Neural cell (in vitro differentiated cells): ENCODE measurements at regions not wholly inside any gene's neighbourhood (a gene's known extent, or its start where the extent isn't known, plus 50 kb on each side); places are given as distances from the start of the nearest gene placed in this dataset.

Source experiments
- H2AFZ ChIP-seq: fragments of 200-600, 300-800 bp; sonication (generic), shearing (Covaris generic); 2 replicates; pipeline ENCODE4 v1.6.0; 2014; ENCODE audit warnings: low read depth, mild to moderate bottlenecking, antibody characterized with exemption, low read length, moderate library complexity
- H3F3A ChIP-seq: fragments of 200-600 bp; shearing (Covaris generic); 2 replicates; pipeline ENCODE4 v1.6.1; 2016; ENCODE audit warnings: mild to moderate bottlenecking, moderate library complexity, mixed read lengths, antibody characterized with exemption, low read length; ENCODE audit not compliant: insufficient read depth, poor library complexity, severe bottlenecking
- H3K27ac ChIP-seq: fragments of 200-600, 300-800 bp; sonication (generic), shearing (Covaris generic); 2 replicates; pipeline ENCODE4 v1.5.1; 2014; ENCODE audit warnings: mild to moderate bottlenecking, low read length, moderate library complexity
- H3K27me3 ChIP-seq: fragments of 300-800, 200-600 bp; sonication (generic), shearing (Covaris generic); 2 replicates; pipeline ENCODE4 v1.6.0; 2014; ENCODE audit warnings: mild to moderate bottlenecking, low read depth, low read length, moderate library complexity; ENCODE audit not compliant: insufficient read depth
- H3K36me3 ChIP-seq: fragments of 300-800, 200-600 bp; sonication (generic), shearing (Covaris generic); 2 replicates; pipeline ENCODE4 v1.5.1; 2014; ENCODE audit warnings: mild to moderate bottlenecking, antibody characterized with exemption, low read length, moderate library complexity; ENCODE audit not compliant: insufficient read depth
- H3K4me2 ChIP-seq: fragments of 300-800, 200-600 bp; sonication (generic), shearing (Covaris generic); 2 replicates; pipeline ENCODE4 v1.6.0; 2014; ENCODE audit warnings: mild to moderate bottlenecking, low read length
- H3K4me3 ChIP-seq: fragments of 300-800, 200-600 bp; sonication (generic), shearing (Covaris generic); 2 replicates; pipeline ENCODE4 v1.5.1; 2014; ENCODE audit warnings: mild to moderate bottlenecking, low read length, moderate library complexity
- H3K79me2 ChIP-seq: fragments of 200-600 bp; shearing (Covaris generic); replicated peaks from 2 replicates; pipeline ENCODE4 v1.6.0; 2014; ENCODE audit warnings: mild to moderate bottlenecking, low read length, moderate library complexity; ENCODE audit not compliant: insufficient read depth
- H3K9ac ChIP-seq: fragments of 300-800, 200-600 bp; sonication (generic), shearing (Covaris generic); 2 replicates; pipeline ENCODE4 v1.6.1; 2016; ENCODE audit warnings: mild to moderate bottlenecking, low read length, mixed read lengths
- H3K9me2 ChIP-seq: fragments of 200-600 bp; shearing (Covaris generic); 2 replicates; pipeline ENCODE4 v1.6.1; 2016; ENCODE audit warnings: mild to moderate bottlenecking, low read length, mixed read lengths; ENCODE audit not compliant: insufficient read depth
- H3K9me3 ChIP-seq: fragments of 200-600, 300-800 bp; sonication (generic), shearing (Covaris generic); 2 replicates; pipeline ENCODE4 v1.6.1; 2016; ENCODE audit warnings: mild to moderate bottlenecking, mixed run types, low read length, moderate library complexity, mixed read lengths
- H4K20me1 ChIP-seq: fragments of 200-600 bp; shearing (Covaris generic); 2 replicates; pipeline ENCODE4 v1.6.1; 2016; ENCODE audit warnings: mild to moderate bottlenecking, mixed run types; ENCODE audit not compliant: insufficient read depth
- EP300 ChIP-seq: fragments of 450-650 bp; conservative IDR thresholded peaks from 2 replicates; pipeline ENCODE4 v1.6.1; 2014; ENCODE audit warnings: antibody characterized with exemption, mild to moderate bottlenecking, moderate library complexity; ENCODE audit not compliant: poor library complexity, severe bottlenecking
- EZH2 ChIP-seq: fragments of 200-600, 300-800 bp; shearing (Covaris generic), sonication (generic); IDR thresholded peaks from 2 replicates; pipeline ENCODE4 v1.6.1; 2014; ENCODE audit warnings: antibody characterized with exemption, low read length, borderline replicate concordance, mild to moderate bottlenecking; ENCODE audit not compliant: insufficient read depth, poor library complexity, severe bottlenecking
- MXI1 ChIP-seq: fragments of 450-650 bp; conservative IDR thresholded peaks from 2 replicates; pipeline ENCODE4 v1.6.1; 2014; ENCODE audit warnings: antibody characterized with exemption, mild to moderate bottlenecking; ENCODE audit not compliant: poor library complexity, severe bottlenecking
- POLR2AphosphoS5 ChIP-seq: IDR thresholded peaks from 2 replicates; pipeline ENCODE4 v1.6.1; 2012
- RAD21 ChIP-seq: fragments of 450-650 bp; conservative IDR thresholded peaks from 2 replicates; pipeline ENCODE4 v1.6.1; 2014; ENCODE audit warnings: antibody characterized with exemption, mild to moderate bottlenecking, moderate library complexity
- SMC3 ChIP-seq: fragments of 450-650 bp; conservative IDR thresholded peaks from 2 replicates; pipeline ENCODE4 v1.6.1; 2014; ENCODE audit warnings: antibody characterized with exemption, mild to moderate bottlenecking, moderate library complexity; ENCODE audit not compliant: poor library complexity
- TAF1 ChIP-seq: IDR thresholded peaks from 2 replicates; pipeline ENCODE4 v1.6.1; 2012; ENCODE audit warnings: low read depth
- TF ChIP-seq, protein P1 (sequence below): fragments of 450-650 bp; IDR thresholded peaks from 2 replicates; pipeline ENCODE4 v1.5.1; 2014; ENCODE audit warnings: antibody characterized with exemption, mild to moderate bottlenecking, moderate library complexity; ENCODE audit not compliant: poor library complexity, severe bottlenecking
- TF ChIP-seq, protein P2 (sequence below): IDR thresholded peaks from 2 replicates; pipeline ENCODE4 v1.6.1; 2012; ENCODE audit warnings: borderline replicate concordance

DNA sequence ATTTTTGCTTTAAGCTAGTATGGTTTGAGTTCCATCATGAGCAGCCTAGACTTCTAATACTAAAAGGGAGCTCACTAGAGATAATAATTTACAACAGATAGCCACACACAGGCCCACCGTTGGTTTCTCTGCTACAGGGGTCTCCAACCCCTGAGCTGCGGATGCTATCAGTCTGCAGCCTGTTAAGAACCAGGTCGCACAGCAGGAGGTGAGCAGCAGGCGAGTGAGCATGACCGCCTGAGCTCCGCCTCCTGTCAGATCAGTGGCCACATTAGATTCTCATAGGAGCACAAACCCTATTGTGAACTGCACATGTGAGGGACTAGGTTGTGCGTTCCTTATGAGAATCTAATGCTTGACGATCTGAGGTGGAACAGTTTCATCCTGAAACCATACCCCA is 150.6 kb downstream of the HRH4 start:
- no peak for TF ChIP-seq RAD21
- no peak for TF ChIP-seq EP300
- TF ChIP-seq EZH2 = no peak
- no peak for TF ChIP-seq SMC3
- no peak for TF ChIP-seq TAF1
- TF ChIP-seq, protein P1, sequence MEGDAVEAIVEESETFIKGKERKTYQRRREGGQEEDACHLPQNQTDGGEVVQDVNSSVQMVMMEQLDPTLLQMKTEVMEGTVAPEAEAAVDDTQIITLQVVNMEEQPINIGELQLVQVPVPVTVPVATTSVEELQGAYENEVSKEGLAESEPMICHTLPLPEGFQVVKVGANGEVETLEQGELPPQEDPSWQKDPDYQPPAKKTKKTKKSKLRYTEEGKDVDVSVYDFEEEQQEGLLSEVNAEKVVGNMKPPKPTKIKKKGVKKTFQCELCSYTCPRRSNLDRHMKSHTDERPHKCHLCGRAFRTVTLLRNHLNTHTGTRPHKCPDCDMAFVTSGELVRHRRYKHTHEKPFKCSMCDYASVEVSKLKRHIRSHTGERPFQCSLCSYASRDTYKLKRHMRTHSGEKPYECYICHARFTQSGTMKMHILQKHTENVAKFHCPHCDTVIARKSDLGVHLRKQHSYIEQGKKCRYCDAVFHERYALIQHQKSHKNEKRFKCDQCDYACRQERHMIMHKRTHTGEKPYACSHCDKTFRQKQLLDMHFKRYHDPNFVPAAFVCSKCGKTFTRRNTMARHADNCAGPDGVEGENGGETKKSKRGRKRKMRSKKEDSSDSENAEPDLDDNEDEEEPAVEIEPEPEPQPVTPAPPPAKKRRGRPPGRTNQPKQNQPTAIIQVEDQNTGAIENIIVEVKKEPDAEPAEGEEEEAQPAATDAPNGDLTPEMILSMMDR = no peak
- TF ChIP-seq, protein P2, sequence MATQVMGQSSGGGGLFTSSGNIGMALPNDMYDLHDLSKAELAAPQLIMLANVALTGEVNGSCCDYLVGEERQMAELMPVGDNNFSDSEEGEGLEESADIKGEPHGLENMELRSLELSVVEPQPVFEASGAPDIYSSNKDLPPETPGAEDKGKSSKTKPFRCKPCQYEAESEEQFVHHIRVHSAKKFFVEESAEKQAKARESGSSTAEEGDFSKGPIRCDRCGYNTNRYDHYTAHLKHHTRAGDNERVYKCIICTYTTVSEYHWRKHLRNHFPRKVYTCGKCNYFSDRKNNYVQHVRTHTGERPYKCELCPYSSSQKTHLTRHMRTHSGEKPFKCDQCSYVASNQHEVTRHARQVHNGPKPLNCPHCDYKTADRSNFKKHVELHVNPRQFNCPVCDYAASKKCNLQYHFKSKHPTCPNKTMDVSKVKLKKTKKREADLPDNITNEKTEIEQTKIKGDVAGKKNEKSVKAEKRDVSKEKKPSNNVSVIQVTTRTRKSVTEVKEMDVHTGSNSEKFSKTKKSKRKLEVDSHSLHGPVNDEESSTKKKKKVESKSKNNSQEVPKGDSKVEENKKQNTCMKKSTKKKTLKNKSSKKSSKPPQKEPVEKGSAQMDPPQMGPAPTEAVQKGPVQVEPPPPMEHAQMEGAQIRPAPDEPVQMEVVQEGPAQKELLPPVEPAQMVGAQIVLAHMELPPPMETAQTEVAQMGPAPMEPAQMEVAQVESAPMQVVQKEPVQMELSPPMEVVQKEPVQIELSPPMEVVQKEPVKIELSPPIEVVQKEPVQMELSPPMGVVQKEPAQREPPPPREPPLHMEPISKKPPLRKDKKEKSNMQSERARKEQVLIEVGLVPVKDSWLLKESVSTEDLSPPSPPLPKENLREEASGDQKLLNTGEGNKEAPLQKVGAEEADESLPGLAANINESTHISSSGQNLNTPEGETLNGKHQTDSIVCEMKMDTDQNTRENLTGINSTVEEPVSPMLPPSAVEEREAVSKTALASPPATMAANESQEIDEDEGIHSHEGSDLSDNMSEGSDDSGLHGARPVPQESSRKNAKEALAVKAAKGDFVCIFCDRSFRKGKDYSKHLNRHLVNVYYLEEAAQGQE = no peak
- TF ChIP-seq POLR2AphosphoS5 = no peak
- no peak for TF ChIP-seq MXI1
- Histone ChIP-seq H3K9me3 (no peaks in the 10 kb centered on the region), H3K36me3 (no peaks in the 10 kb centered on the region), H3K27ac (no peak overlapping the region), H3K79me2 (no peaks in the 10 kb centered on the region), H3F3A (no peaks in the 10 kb centered on the region), H3K9ac (no peak overlapping the region), H2AFZ (no peak overlapping the region), H3K4me2 (no peak overlapping the region), H4K20me1 (no peaks in the 10 kb centered on the region), H3K9me2 (no peaks in the 10 kb centered on the region), H3K27me3 (no peaks in the 10 kb centered on the region), H3K4me3 (no peak overlapping the region)

DNA sequence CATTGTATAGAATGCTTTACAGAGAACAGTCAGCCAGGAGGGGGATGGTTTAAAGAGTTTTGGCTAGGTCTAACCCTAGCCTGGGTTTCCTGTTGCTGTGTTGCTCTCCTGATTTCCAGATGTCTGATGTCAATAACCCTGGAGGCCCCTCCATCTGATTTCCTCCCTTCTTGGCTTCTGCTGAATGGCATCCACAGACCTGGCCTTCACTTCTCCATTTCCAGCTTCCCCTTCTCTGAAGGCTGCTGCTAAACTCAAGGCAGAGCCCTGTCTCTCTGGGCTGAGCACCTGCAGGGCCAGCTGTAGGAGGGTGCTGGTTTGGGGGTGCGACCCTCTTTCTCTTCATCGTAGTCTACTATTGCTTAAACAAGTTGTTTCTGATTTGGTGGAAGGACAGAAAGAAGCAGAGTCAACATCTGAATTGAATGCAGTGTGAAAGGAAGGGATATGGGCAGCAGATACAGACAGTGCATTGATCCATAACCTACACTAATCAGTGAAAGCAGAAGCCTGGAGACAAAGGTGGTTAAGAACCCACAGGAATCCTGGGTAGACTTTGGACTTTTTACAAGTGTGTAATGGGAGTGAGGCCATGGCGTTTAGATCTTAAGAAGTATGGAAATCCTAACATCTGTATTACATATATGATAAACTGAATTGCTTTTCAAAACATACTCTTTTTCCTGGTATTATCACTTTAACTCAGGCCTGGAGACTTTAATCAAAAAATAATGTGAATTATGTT is 153.6 kb downstream of the HRH4 start:
- Histone ChIP-seq H3K27ac (no peak overlapping the region), H3K36me3 (no peaks in the 10 kb centered on the region), H2AFZ (no peak overlapping the region), H3K27me3 (no peaks in the 10 kb centered on the region), H3K9me2 (no peaks in the 10 kb centered on the region), H3K4me2 (no peak overlapping the region), H3K9me3 (peaks cover 4% of the 10 kb centered on the region), H3K4me3 (no peak overlapping the region), H3K9ac (no peak overlapping the region), H3K79me2 (no peaks in the 10 kb centered on the region), H3F3A (no peaks in the 10 kb centered on the region), H4K20me1 (no peaks in the 10 kb centered on the region)
- TF ChIP-seq EZH2 = no peak
- no peak for TF ChIP-seq MXI1
- no peak for TF ChIP-seq EP300
- TF ChIP-seq, protein P1 = no peak
- TF ChIP-seq POLR2AphosphoS5 = no peak
- TF ChIP-seq RAD21 = no peak
- no peak for TF ChIP-seq TAF1
- TF ChIP-seq SMC3 = no peak
- TF ChIP-seq, protein P2 = no peak
